NOMO-1 treated with DMSO at 0.1 percent for 48 hours (cell line): ENCODE measurements at regions not wholly inside any gene's neighbourhood (a gene's known extent, or its start where the extent isn't known, plus 50 kb on each side); places are given as distances from the start of the nearest gene placed in this dataset.
"Not testable (repeated sequence)": the region's sequence is repeated elsewhere in the genome, so short reads cannot be mapped to it uniquely, and the experiment has no call there.

Experiments
- DNase-seq: peaks from one replicate; lab custom pipeline; 2025; ENCODE audit not compliant: unreplicated experiment; lab: John Stamatoyannopoulos, UW

DNA sequence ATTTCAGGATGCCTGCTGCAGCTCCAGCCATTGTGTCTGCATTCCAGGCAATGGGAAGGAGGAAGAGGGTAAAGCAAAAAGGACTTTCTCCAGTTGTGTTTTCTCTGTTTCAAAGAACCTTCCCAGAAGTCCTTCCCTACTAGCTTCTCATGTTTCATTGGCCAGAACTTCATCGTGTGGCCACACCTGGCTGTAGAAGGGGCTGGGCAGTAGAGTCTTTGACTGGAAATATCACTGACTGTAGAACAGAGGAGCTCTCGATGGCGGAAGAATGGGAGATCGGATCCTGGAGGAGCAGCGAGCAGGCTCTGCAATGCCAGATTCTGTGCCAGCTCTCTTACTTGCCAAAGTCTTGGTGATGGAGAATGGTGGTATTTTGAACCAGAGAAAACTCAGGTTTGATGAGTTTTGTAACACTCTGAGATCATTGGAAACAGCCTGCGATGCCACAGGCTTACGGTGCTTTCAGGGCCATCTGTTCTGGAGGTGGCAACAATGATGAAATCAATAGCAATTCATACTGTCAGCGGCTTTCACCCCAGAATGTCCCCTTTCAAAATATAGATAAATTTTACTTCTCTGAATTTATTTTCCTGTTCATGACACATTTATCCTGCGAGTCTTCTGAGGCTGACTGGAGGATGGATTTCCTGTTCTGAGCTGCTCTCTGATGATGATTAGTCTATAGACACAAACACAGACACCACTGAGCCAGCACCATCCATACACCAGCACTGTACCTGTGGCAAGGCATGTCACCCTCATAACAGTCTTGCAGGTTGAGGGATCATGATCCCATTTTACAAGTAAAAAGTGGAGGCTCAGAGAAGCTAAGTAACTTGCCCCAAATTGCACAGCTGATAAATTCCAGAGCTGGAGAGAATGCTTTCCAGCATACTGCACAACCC lies 204.2 kb downstream of the EMX2 start:
- DNase-seq = no peak

- DNase-seq = no peak
Observed at GRCh38 chr10:117747636-117748035, 205.1 kb downstream of the EMX2 start.

- no peak for DNase-seq
Observed at GRCh38 chr10:117748058-117748457, 205.5 kb downstream of the EMX2 start.

GRCh38 chr10:117750616-117751015 lies 208.1 kb downstream of the EMX2 start:
- DNase-seq = no peak

GRCh38 chr10:117751259-117751658 lies 208.7 kb downstream of the EMX2 start:
- DNase-seq = no peak

- DNase-seq = no peak
Observed at GRCh38 chr10:117752103-117752502, 209.6 kb downstream of the EMX2 start.

DNA sequence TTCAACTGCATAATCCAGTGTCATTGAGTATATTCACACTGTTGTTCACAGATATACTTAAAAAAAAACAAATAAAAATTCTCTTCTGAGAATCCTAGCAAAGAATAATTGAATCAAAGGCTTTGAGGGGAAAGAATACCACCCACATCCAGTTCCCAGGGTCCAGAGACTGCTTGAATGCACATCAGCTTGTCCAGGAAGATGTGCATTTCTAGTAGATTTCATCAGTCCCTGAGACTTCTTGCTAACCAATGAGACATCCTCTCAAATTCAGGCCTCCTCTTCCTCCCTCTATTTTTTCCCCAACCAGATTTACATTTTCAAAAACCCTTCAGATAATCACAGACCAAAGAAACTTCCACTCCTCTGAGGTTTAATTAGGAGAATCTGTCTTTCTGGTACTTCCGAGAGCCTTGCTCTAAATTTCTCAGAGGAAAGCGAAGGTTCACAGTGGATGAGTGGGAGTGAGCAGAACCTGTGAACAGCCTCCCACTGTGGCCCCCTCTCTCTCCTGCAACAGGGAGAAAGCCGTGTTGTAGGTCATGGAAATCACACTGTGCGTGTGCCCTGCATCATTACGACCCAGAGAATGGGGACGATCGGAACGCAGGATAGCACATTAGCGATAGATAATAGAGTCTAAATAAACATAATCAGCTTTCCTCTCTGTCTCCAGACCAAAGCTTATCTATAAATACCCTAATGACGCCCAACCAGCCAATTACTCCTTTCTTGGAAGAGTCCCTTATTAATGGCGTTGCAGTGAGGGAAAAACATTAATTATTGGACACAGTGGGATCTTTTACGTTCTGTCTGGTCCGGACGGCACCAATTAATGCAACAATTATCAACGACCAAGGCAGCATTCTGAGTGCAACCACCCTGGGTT lies 212.5 kb downstream of the EMX2 start:
- no peak for DNase-seq

DNA sequence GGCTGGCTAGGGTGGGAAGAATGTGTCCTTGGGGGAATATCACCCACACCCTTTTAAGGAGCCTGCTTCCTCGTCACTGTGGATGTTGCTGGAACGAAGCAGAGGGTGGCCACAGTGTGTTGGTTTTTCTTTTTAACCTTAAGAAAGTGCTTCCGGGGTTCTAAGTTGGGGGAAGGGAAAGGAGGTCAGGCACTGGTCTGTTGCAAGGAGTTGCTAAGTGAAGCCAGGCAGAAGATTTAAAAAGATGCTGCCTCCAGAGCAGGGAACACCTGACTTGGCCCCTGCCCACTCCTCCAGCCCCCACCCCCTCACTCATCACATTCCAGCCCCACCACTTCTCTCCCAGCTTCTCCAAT lies 213.1 kb downstream of the EMX2 start:
- no peak for DNase-seq

DNA sequence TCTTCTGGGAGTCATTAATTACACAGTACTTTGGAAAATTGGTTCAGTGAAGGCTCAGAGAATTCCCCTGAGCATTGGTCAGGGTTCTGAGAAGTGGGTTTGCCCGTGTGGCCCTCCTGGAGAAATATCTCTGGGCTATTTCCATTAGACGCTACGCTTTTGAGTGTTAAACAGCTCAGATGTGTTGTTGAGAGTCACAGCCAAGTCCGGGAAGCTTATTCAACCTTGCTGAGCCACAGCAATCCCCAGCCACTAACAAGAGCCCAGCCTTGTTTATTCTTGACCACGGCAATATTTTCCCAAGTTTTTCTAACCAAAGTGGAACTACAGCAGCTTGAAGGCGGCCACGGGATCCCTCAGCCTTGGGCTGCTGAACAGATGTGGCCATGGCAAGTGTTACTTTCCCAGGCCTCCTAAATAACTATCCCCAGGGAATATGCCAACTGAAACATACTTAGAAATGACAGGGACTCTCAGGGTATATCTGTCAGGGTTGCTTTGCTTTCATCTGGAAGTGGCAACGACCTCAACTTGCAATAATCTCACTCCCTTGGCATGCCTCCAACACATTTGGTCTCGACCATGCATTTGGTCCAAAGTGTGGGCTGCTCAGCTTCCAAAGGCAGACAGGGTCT lies 214.7 kb downstream of the EMX2 start:
- no peak for DNase-seq

DNA sequence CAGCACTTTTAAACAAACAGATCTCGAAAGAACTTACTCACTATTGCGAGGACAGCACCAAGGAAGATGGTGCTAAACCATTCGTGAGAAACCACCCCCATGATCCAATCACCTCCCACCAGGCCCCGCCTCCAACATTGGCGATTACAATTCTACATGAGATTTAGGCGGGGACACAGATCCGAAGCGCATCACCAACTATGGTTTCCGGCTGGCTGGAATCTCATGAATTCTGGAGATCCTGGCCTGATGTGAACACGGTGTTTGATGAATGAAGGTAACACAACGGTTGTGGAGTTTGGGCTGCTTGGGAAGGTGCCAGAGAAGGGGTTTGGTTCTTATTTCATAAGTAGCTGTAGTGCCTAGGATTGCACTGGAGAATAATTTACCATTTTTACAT lies 216.7 kb downstream of the EMX2 start:
- DNase-seq = no peak

- DNase-seq = no peak
Observed at GRCh38 chr10:117761695-117762094, 219.1 kb downstream of the EMX2 start.

DNA sequence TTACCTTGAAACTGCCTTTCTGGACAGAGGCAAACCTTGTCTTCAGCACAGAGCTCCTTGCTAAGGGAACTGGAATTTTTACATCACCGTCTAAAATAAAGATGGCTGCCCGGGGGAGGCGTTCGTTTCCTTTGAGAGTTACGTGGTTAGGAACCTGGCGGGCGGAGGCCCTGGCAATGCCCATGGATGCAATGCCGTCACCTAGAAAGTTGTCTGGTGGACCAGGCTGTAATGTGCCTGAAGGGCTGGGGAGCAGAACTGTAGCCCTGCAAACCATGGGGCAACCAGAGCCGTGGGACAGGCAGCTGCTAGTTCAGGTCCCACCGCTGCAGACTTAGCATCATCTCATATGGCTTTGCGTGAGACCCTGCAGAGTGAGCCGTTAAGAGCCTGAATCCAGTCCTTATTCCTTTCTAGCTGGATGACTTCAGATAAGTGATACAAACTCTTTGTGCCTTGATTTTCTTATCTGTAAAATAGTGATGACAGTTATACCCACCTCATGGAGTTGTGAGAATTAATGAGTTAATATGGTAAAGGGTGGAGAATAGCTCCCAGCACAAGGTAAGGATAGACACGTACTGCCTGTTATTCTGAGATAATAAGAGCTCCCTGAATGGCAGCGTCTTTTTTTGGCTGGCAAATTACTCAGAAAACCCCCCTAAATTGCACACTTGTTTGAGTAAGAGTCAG lies 219.7 kb downstream of the EMX2 start:
- DNase-seq = no peak

- DNase-seq = peak; percentile 1
Observed at GRCh38 chr10:117762819-117763172, 220.2 kb downstream of the EMX2 start.

- no peak for DNase-seq
Observed at GRCh38 chr10:117763528-117763927, 221.0 kb downstream of the EMX2 start.

DNA sequence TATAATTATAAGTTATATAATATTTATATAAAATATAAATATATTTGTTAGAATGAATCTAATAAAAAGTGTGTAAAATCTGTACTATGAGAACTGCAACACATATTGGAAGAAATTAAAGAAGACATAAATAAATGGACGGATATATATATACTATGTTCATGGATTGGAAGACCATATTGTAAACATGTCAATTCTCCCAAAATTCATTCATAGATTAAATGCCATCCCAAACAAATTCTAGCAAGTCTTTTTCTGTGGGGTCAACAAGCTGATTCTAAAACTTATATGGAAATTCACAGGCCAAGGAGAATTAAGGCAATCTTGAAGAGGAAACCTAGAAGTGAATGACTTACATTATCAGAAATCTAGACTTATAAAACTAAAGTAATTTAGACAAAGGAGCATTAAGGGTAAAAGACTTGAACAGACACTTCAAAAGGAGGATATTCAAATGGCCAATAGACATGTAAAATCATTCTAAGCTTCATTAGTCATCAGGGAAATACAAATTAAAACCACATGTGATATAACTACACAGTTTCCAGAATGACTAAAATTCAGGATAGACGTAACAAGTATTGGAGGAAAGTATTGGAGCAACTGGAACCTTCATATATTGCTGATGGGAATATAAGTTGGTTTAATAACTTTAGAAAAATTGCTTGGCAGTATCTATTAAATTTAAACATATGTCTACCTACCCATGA lies 225.9 kb downstream of the EMX2 start:
- no peak for DNase-seq

- DNase-seq = no peak
Observed at GRCh38 chr10:117775526-117775925, 233.0 kb downstream of the EMX2 start.

DNA sequence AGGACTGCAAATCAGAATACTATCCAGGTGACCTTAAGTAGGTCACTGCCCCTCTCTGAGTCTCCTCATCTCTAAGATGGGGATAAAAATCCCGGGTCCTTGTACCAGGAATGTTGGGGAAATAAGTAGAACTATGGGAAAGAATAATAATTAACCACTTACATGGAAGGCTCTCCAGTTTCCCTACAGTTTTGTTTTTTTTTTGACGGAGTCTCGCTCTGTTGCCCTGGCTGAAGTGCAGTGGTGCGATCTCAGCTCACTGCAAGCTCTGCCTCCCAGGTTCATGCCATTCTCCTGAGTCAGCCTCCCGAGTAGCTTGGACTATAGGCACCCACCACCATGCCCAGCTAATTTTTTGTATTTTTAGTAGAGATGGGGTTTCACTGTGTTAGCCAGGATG lies 234.7 kb downstream of the EMX2 start:
- not testable (repeated sequence) for DNase-seq

- no peak for DNase-seq
Observed at GRCh38 chr10:117778241-117778640, 235.7 kb downstream of the EMX2 start.

GRCh38 chr10:117780411-117780810 lies 237.9 kb downstream of the EMX2 start:
- no peak for DNase-seq

GRCh38 chr10:117781216-117781831 lies 238.8 kb downstream of the EMX2 start:
- DNase-seq = no peak
